ENCODE measurements at regions not wholly inside any gene's neighbourhood (a gene's known extent, or its start where the extent isn't known, plus 50 kb on each side); places are given as distances from the start of the nearest gene placed in this dataset.
"Not testable (repeated sequence)": the region's sequence is repeated elsewhere in the genome, so short reads cannot be mapped to it uniquely, and the experiment has no call there.

- TF ChIP-seq CTCF (IDR thresholded peaks at IDR 0.05; ENCODE audit: low read depth, low read length), result no peak
- H3K4me3 ChIP-seq (ENCODE audit: low read depth, low read length), result no peak overlapping the region
Measured at GRCh38 chr14:106021832-106022231, 495.4 kb downstream of the TMEM121 start.

GRCh38 chr14:106022648-106023047 is 496.3 kb downstream of the TMEM121 start:
- not testable (repeated sequence) for H3K4me3 ChIP-seq (ENCODE audit: low read depth, low read length)

GRCh38 chr14:106023411-106023810 is 497.0 kb downstream of the TMEM121 start:
- no peak for TF ChIP-seq CTCF (IDR thresholded peaks at IDR 0.05; ENCODE audit: low read depth, low read length)

GRCh38 chr14:106024983-106025604 is 498.7 kb downstream of the TMEM121 start:
- H3K4me3 ChIP-seq (ENCODE audit: low read depth, low read length), result no peak overlapping the region

More at GRCh38 chr14:106023411-106023810, 497.0 kb downstream of the TMEM121 start:
- no peak overlapping the region for H3K4me3 ChIP-seq (ENCODE audit: low read depth, low read length)

GRCh38 chr14:106026026-106026425 is 499.6 kb downstream of the TMEM121 start:
- H3K4me3 ChIP-seq (ENCODE audit: low read depth, low read length), result no peak overlapping the region
- no peak for TF ChIP-seq CTCF (IDR thresholded peaks at IDR 0.05; ENCODE audit: low read depth, low read length)

More at GRCh38 chr14:106024983-106025604, 498.7 kb downstream of the TMEM121 start:
- no peak for TF ChIP-seq CTCF (IDR thresholded peaks at IDR 0.05; ENCODE audit: low read depth, low read length)

- not testable (repeated sequence) for H3K4me3 ChIP-seq (ENCODE audit: low read depth, low read length)
Measured at GRCh38 chr14:106027759-106028158, 501.4 kb downstream of the TMEM121 start.

GRCh38 chr14:106029959-106030358 is 503.6 kb downstream of the TMEM121 start:
- TF ChIP-seq CTCF (IDR thresholded peaks at IDR 0.05; ENCODE audit: low read depth, low read length), result no peak

GRCh38 chr14:106037380-106037779 is 511.0 kb downstream of the TMEM121 start:
- no peak overlapping the region for H3K4me3 ChIP-seq (ENCODE audit: low read depth, low read length)
- no peak for TF ChIP-seq CTCF (IDR thresholded peaks at IDR 0.05; ENCODE audit: low read depth, low read length)

More at GRCh38 chr14:106029959-106030358, 503.6 kb downstream of the TMEM121 start:
- no peak overlapping the region for H3K4me3 ChIP-seq (ENCODE audit: low read depth, low read length)
